PFSK-1 (cell line): ENCODE measurements at regions not wholly inside any gene's neighbourhood (a gene's known extent, or its start where the extent isn't known, plus 50 kb on each side); places are given as distances from the start of the nearest gene placed in this dataset.

Experiments used
- FOXP2 ChIP-seq: optimal IDR thresholded peaks from 2 replicates; pipeline ENCODE3; 2011; ENCODE audit warnings: borderline replicate concordance, control low read depth, inconsistent platforms; ENCODE audit not compliant: insufficient read depth; ENCODE audit errors: extremely low read length, extremely low read depth
- POLR2AphosphoS5 ChIP-seq: IDR thresholded peaks from 2 replicates; pipeline ENCODE4 v1.6.1; 2012; ENCODE audit warnings: low read depth, mild to moderate bottlenecking, control low read depth, low read length, moderate library complexity
- REST ChIP-seq, 2 experiments: IDR thresholded peaks; 2 replicates each; pipeline versions ENCODE4 v1.6.1 to v1.8.0; 2011 to 2012; ENCODE audit warnings: low read depth in 2 of 2, low read length in 2 of 2, control low read depth in 1 of 2, inconsistent platforms in 1 of 2, mild to moderate bottlenecking in 1 of 2, moderate library complexity in 1 of 2; ENCODE audit not compliant: insufficient read depth in 1 of 2
- SIN3A ChIP-seq: IDR thresholded peaks from 2 replicates; pipeline ENCODE4 v1.6.1; 2012; ENCODE audit warnings: mild to moderate bottlenecking, low read length, moderate library complexity, borderline replicate concordance; ENCODE audit not compliant: insufficient read depth
- TAF1 ChIP-seq: IDR thresholded peaks from 2 replicates; pipeline ENCODE4 v1.6.1; 2012; ENCODE audit warnings: low read length, control low read depth, borderline replicate concordance; ENCODE audit not compliant: insufficient read depth

GRCh38 chr5:40381676-40382363 is 297.9 kb upstream of the PTGER4 start:
- TF ChIP-seq FOXP2, result no peak
- no peak for TF ChIP-seq SIN3A
- TF ChIP-seq TAF1, result no peak
- TF ChIP-seq REST (IDR thresholded peaks at IDR 0.05; ENCODE audit: insufficient read depth in 1 of 2, low read depth in 2 of 2, low read length in 2 of 2), result no peak
- no peak for TF ChIP-seq POLR2AphosphoS5

- TF ChIP-seq SIN3A, result no peak
- TF ChIP-seq POLR2AphosphoS5, result no peak
- no peak for TF ChIP-seq TAF1
- TF ChIP-seq FOXP2, result no peak
- no peak for TF ChIP-seq REST (IDR thresholded peaks at IDR 0.05; ENCODE audit: insufficient read depth in 1 of 2, low read depth in 2 of 2, low read length in 2 of 2)
Observed at GRCh38 chr5:40381016-40381415, 298.7 kb upstream of the PTGER4 start.

- no peak for TF ChIP-seq TAF1
- no peak for TF ChIP-seq POLR2AphosphoS5
- no peak for TF ChIP-seq FOXP2
- TF ChIP-seq REST (IDR thresholded peaks at IDR 0.05; ENCODE audit: insufficient read depth in 1 of 2, low read depth in 2 of 2, low read length in 2 of 2), result no peak
- TF ChIP-seq SIN3A, result no peak
Observed at GRCh38 chr5:40378396-40379177, 301.1 kb upstream of the PTGER4 start.

- no peak for TF ChIP-seq SIN3A
- TF ChIP-seq TAF1, result no peak
- TF ChIP-seq FOXP2, result no peak
- no peak for TF ChIP-seq REST (IDR thresholded peaks at IDR 0.05; ENCODE audit: insufficient read depth in 1 of 2, low read depth in 2 of 2, low read length in 2 of 2)
- no peak for TF ChIP-seq POLR2AphosphoS5
Observed at GRCh38 chr5:40376566-40376965, 303.1 kb upstream of the PTGER4 start.
